ENCODE measurements at regions not wholly inside any gene's neighbourhood (a gene's known extent, or its start where the extent isn't known, plus 50 kb on each side); places are given as distances from the start of the nearest gene placed in this dataset.

DNA sequence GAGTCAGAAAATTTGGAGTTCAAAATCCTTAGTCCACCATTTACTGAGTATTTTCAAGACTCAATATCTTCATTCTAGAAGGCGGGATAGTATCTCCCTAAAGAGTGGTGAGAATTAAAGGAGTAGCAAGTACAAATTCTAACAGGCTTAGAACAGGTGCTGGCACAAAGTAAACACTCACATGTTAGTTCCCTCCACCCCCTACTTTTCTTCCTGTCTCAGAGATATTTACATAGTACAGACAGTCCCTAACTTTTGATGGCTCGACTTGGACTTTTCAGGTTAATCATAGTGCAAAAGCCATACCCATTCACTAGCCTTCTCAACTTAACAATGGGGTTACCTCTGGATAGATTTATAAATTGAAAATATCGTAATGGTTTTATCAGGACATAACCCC is 476.2 kb upstream of the RASGRP1 start:
- Histone ChIP-seq H3K79me2 (ENCODE audit: insufficient read depth) (no peaks in the 10 kb centered on the region), H2AFZ (no peak overlapping the region), H3K27ac (no peak overlapping the region), H3K4me3 (no peak overlapping the region), H3F3A (ENCODE audit: insufficient read depth) (no peaks in the 10 kb centered on the region), H3K4me1 (ENCODE audit: insufficient read depth) (no peaks in the 10 kb centered on the region), H4K20me1 (ENCODE audit: insufficient read depth) (no peaks in the 10 kb centered on the region), H3K4me2 (ENCODE audit: unreplicated experiment) (no peak overlapping the region), H3K9me3 (ENCODE audit: low read depth) (no peaks in the 10 kb centered on the region), H3K36me3 (ENCODE audit: low read depth) (no peaks in the 10 kb centered on the region), H3K9me2 (ENCODE audit: insufficient read depth) (no peaks in the 10 kb centered on the region), H3K27me3 (replicated peaks; ENCODE audit: insufficient read depth) (no peaks in the 10 kb centered on the region), H3K9ac (no peak overlapping the region)
- TF ChIP-seq EZH2phosphoT487 (IDR thresholded peaks at IDR 0.05; ENCODE audit: insufficient read depth, low read depth) (no peak), EZH2 (IDR thresholded peaks at IDR 0.05; ENCODE audit: insufficient read depth, poor library complexity, severe bottlenecking) (no peak)
- no peak for DNase-seq
- 80 to 94% methylated on average over 3 of the region's 3 CpGs for WGBS, 2 experiments (ENCODE audit: low coverage in 1 of 2, low lambda C conversion rate in 2 of 2, missing lambda C conversion rate in 2 of 2)
- in situ Hi-C loops (cut with MboI) = no loop called here

DNA sequence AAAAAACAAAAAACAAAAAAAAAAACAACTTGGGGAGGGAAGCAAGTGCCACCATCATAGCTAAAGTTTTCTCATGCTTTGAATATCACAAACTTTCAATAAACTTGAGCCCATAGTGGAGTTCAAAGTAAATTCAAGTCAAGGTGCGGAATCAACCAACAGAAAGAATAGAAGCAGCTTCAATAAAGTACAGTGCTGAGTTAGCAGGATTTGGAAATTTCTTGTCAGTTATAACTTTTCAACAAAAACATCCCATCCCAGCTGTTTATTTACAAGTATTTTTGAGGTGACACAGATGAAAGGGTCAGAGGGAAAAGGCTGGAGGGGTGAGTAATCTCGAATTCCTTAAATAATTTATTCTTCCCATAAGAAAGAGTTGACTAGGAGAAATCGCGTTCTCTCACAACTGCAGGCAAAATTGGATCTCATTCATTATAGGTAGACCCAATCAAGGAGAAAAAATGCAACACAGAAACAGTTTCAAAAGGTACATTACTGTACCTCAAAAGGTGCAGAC is 477.4 kb upstream of the RASGRP1 start:
- in situ Hi-C loops (cut with MboI) = no loop called here
- Histone ChIP-seq H3K4me2 (ENCODE audit: unreplicated experiment) (no peak overlapping the region), H4K20me1 (ENCODE audit: insufficient read depth) (no peaks in the 10 kb centered on the region), H3F3A (ENCODE audit: insufficient read depth) (no peaks in the 10 kb centered on the region), H3K9me3 (ENCODE audit: low read depth) (no peaks in the 10 kb centered on the region), H3K4me3 (no peak overlapping the region), H3K79me2 (ENCODE audit: insufficient read depth) (no peaks in the 10 kb centered on the region), H3K4me1 (ENCODE audit: insufficient read depth) (no peaks in the 10 kb centered on the region), H3K9ac (no peak overlapping the region), H2AFZ (no peak overlapping the region), H3K27ac (no peak overlapping the region), H3K36me3 (ENCODE audit: low read depth) (no peaks in the 10 kb centered on the region), H3K27me3 (replicated peaks; ENCODE audit: insufficient read depth) (no peaks in the 10 kb centered on the region), H3K9me2 (ENCODE audit: insufficient read depth) (no peaks in the 10 kb centered on the region)
- TF ChIP-seq EZH2phosphoT487 (IDR thresholded peaks at IDR 0.05; ENCODE audit: insufficient read depth, low read depth) (no peak), EZH2 (IDR thresholded peaks at IDR 0.05; ENCODE audit: insufficient read depth, poor library complexity, severe bottlenecking) (no peak)
- no peak for DNase-seq
- 74 to 78% methylated on average over 4 of the region's 4 CpGs for WGBS, 2 experiments (ENCODE audit: low coverage in 1 of 2, low lambda C conversion rate in 2 of 2, missing lambda C conversion rate in 2 of 2)

DNA sequence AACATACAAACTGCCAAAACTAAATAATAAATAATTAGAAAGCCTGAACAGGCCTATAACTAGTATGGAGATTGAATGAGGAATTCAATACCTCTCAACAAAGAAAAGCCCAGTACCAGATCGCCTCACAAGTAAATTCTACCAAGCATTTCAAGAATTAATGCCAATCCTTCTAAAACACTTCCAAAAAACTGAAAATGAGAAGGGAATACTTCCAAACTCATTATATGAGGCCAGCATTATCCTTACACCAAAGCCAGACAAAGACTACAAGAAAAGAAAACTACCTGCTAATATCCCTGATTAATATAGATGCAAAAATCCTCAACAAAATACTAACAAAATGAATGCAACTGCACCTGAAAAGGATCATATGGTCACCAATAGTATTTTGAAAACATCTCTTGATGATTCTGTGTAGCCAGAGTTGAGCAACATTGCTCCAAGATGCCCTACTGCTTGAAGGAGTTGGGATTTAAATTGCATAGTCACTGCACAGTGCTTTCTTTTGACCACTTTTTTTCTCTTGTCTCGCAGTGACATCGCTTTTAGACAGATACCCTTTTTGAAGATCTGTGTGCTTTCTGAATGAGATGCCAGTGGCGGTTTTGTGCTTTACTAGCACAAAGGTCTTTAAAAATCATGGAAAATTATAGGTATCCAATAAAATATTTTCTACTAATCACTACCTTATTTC is 487.2 kb upstream of the RASGRP1 start:
- no peaks in the 10 kb centered on the region for H3K79me2 ChIP-seq (ENCODE audit: insufficient read depth)
- no peak overlapping the region for H2AFZ ChIP-seq
- H3K4me1 ChIP-seq (ENCODE audit: insufficient read depth) = no peaks in the 10 kb centered on the region
- no peaks in the 10 kb centered on the region for H4K20me1 ChIP-seq (ENCODE audit: insufficient read depth)
- in situ Hi-C loops (cut with MboI) = no loop called here
- DNase-seq = no peak
- WGBS, 2 experiments (ENCODE audit: low coverage in 1 of 2, low lambda C conversion rate in 2 of 2, missing lambda C conversion rate in 2 of 2) = 81 to 86% methylated on average over 4 of the region's 4 CpGs
- H3F3A ChIP-seq (ENCODE audit: insufficient read depth) = 0 out of 2 replicates have a peak, but pooled peaks cover 4% of the 10 kb centered on the region
- no peak overlapping the region for H3K4me3 ChIP-seq
- no peaks in the 10 kb centered on the region; the same call in 1 of the 2 replicates for H3K36me3 ChIP-seq (ENCODE audit: low read depth)
- H3K4me2 ChIP-seq (ENCODE audit: unreplicated experiment) = no peak overlapping the region
- H3K9me2 ChIP-seq (ENCODE audit: insufficient read depth) = no peaks in the 10 kb centered on the region; the same call in 1 of the 2 replicates
- TF ChIP-seq EZH2phosphoT487 (IDR thresholded peaks at IDR 0.05; ENCODE audit: insufficient read depth, low read depth) (no peak), EZH2 (IDR thresholded peaks at IDR 0.05; ENCODE audit: insufficient read depth, poor library complexity, severe bottlenecking) (no peak)
- H3K9ac ChIP-seq = no peak overlapping the region
- H3K9me3 ChIP-seq (ENCODE audit: low read depth) = no peaks in the 10 kb centered on the region
- no peak overlapping the region for H3K27ac ChIP-seq
- H3K27me3 ChIP-seq (replicated peaks; ENCODE audit: insufficient read depth) = no peaks in the 10 kb centered on the region

DNA sequence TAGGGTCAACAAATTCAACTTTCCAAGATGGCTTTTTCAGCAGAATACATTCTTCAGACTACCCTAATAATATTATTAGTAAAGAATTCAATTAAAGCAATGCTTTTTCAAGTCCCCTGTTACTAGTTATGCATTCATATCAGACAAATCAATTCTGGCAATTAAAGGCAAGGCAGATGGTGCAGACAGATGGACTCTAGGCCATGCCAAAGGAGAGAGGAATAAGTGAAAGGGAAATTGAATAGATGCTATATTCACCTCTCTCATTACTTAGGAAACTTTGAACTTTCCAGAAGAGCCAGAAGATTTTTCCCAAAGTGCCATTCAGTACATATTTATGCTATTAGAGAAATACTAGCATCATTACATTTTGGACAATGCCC is 487.7 kb upstream of the RASGRP1 start:
- no peak overlapping the region for H3K9ac ChIP-seq
- no peak for TF ChIP-seq EZH2 (IDR thresholded peaks at IDR 0.05; ENCODE audit: insufficient read depth, poor library complexity, severe bottlenecking)
- TF ChIP-seq EZH2phosphoT487 (IDR thresholded peaks at IDR 0.05; ENCODE audit: insufficient read depth, low read depth) = no peak

More for the DNA sequence above, 487.7 kb upstream of the RASGRP1 start:
- no peak overlapping the region for H2AFZ ChIP-seq
- in situ Hi-C loops (cut with MboI) = no loop called here
- H4K20me1 ChIP-seq (ENCODE audit: insufficient read depth) = no peaks in the 10 kb centered on the region
- 0 out of 2 replicates have a peak, but pooled peaks cover 4% of the 10 kb centered on the region for H3F3A ChIP-seq (ENCODE audit: insufficient read depth)
- no peak overlapping the region for H3K27ac ChIP-seq
- no peaks in the 10 kb centered on the region for H3K27me3 ChIP-seq (replicated peaks; ENCODE audit: insufficient read depth)
- no peak overlapping the region for H3K4me3 ChIP-seq
- H3K9me3 ChIP-seq (ENCODE audit: low read depth) = no peaks in the 10 kb centered on the region
- H3K4me2 ChIP-seq (ENCODE audit: unreplicated experiment) = no peak overlapping the region
- no peaks in the 10 kb centered on the region; the same call in 1 of the 2 replicates for H3K36me3 ChIP-seq (ENCODE audit: low read depth)
- no peaks in the 10 kb centered on the region for H3K79me2 ChIP-seq (ENCODE audit: insufficient read depth)
- no peaks in the 10 kb centered on the region for H3K4me1 ChIP-seq (ENCODE audit: insufficient read depth)
- no peak for DNase-seq
- H3K9me2 ChIP-seq (ENCODE audit: insufficient read depth) = no peaks in the 10 kb centered on the region; the same call in 1 of the 2 replicates
